ENCODE measurements at regions not wholly inside any gene's neighbourhood (a gene's known extent, or its start where the extent isn't known, plus 50 kb on each side); places are given as distances from the start of the nearest gene placed in this dataset.
"Not testable (repeated sequence)": the region's sequence is repeated elsewhere in the genome, so short reads cannot be mapped to it uniquely, and the experiment has no call there.

- peaks cover 0 to 13% (median 0%) of the 10 kb centered on the region in 11 donors for H3K9me3 Mint-ChIP-seq
- no peak for ATAC-seq
- Histone ChIP-seq H3K27ac (ENCODE audit: low read depth, low read length) (no peak overlapping the region), H3K4me3 (ENCODE audit: low read length) (no peak overlapping the region), H3K9me3 (ENCODE audit: control insufficient read depth in 2 of 3, low read length in 3 of 3) (no peaks in the 10 kb centered on the region), H3K27me3 (ENCODE audit: control insufficient read depth in 2 of 2, insufficient read depth in 2 of 2, low read length in 2 of 2) (no peaks in the 10 kb centered on the region), H3K36me3 (ENCODE audit: control insufficient read depth in 2 of 3, insufficient read depth in 3 of 3, low read length in 3 of 3) (no peaks in the 10 kb centered on the region), H3K4me1 (ENCODE audit: control insufficient read depth in 2 of 2, insufficient read depth in 2 of 2, low read length in 2 of 2) (peaks cover 19 to 42% of the 10 kb centered on the region in 2 donors)
- peak overlapping the region in 7 of 9 donors; percentile 6 to 92 (median 49) for H3K27ac Mint-ChIP-seq
- ChIA-PET POLR2A (interaction anchor here (1.0 to 7.3 kb wide), 11 partner anchors 9 to 69 kb away, joined by 3 to 66 read pairs (median 4); partner anchors contain the start of gene HBS1L), CTCF (interaction anchor here (1.0 to 1.2 kb wide), 3 partner anchors 11 to 99 kb away, joined by 3 to 4 read pairs (median 4); no protein-coding TSS in a partner anchor)
- no peak for DNase-seq
- intact Hi-C loops (cut with micrococcal nuclease) = loop anchor here in 1 of 2 donors (1.0 to 5.0 kb wide), 8 partner anchors 11 to 677 kb away; partner anchors contain the start of gene HBS1L
- peaks cover 26 to 88% (median 76%) of the 10 kb centered on the region in 7 donors for H3K4me1 Mint-ChIP-seq
- H3K27me3 Mint-ChIP-seq = peaks cover 0 to 7% (median 0%) of the 10 kb centered on the region in 5 donors
- H3K4me3 Mint-ChIP-seq = peak overlapping the region in 8 of 10 donors; percentile 7 to 83 (median 36)
- H3K36me3 Mint-ChIP-seq = peaks cover 0 to 19% (median 7%) of the 10 kb centered on the region in 5 donors
Observed at GRCh38 chr6:135114355-135115145, 59.9 kb upstream of the HBS1L start.

- no peaks in the 10 kb centered on the region for H3K27me3 ChIP-seq (ENCODE audit: control insufficient read depth in 2 of 2, insufficient read depth in 2 of 2, low read length in 2 of 2)
- intact Hi-C loops (cut with micrococcal nuclease) = loop anchor here in 1 of 2 donors (1.0 to 2.0 kb wide), 6 partner anchors 11 to 70 kb away; partner anchors contain the start of gene HBS1L
- Mint-ChIP-seq H3K4me3 (peak overlapping the region in 3 of 10 donors; percentile 39 to 83 (median 76)), H3K27ac (peak overlapping the region in 4 of 9 donors; percentile 38 to 92 (median 68)), H3K9me3 (peaks cover 0 to 13% (median 0%) of the 10 kb centered on the region in 11 donors), H3K27me3 (peaks cover 0 to 7% (median 0%) of the 10 kb centered on the region in 5 donors), H3K36me3 (peaks cover 0 to 19% (median 7%) of the 10 kb centered on the region in 5 donors), H3K4me1 (peaks cover 26 to 85% (median 74%) of the 10 kb centered on the region in 7 donors)
- CTCF ChIA-PET = interaction anchor here (1.0 kb wide), 1 partner anchor 27 kb away, joined by 4 read pairs; no protein-coding TSS in a partner anchor
- H3K9me3 ChIP-seq (ENCODE audit: control insufficient read depth in 2 of 3, low read length in 3 of 3) = no peaks in the 10 kb centered on the region
- ATAC-seq = no peak
- POLR2A ChIA-PET = interaction anchor here (1.2 to 1.5 kb wide), 3 partner anchors 17 to 27 kb away, joined by 3 to 5 read pairs (median 4); no protein-coding TSS in a partner anchor
- H3K36me3 ChIP-seq (ENCODE audit: control insufficient read depth in 2 of 3, insufficient read depth in 3 of 3, low read length in 3 of 3) = no peaks in the 10 kb centered on the region
- H3K4me1 ChIP-seq (ENCODE audit: control insufficient read depth in 2 of 2, insufficient read depth in 2 of 2, low read length in 2 of 2) = peaks cover 19 to 39% of the 10 kb centered on the region in 2 donors
- DNase-seq = no peak
- H3K4me3 ChIP-seq (ENCODE audit: low read length) = no peak overlapping the region
- H3K27ac ChIP-seq (ENCODE audit: low read depth, low read length) = no peak overlapping the region
Observed at GRCh38 chr6:135113860-135114259, 59.2 kb upstream of the HBS1L start.

GRCh38 chr6:135112951-135113350 lies 58.3 kb upstream of the HBS1L start:
- peaks cover 0 to 13% (median 0%) of the 10 kb centered on the region in 11 donors for H3K9me3 Mint-ChIP-seq
- H3K36me3 Mint-ChIP-seq = peaks cover 0 to 17% (median 6%) of the 10 kb centered on the region in 5 donors
- POLR2A ChIA-PET; H3K27ac ChIP-seq (ENCODE audit: low read depth, low read length); H3K36me3 ChIP-seq (ENCODE audit: control insufficient read depth in 2 of 3, insufficient read depth in 3 of 3, low read length in 3 of 3); DNase-seq; ATAC-seq; H3K9me3 ChIP-seq (ENCODE audit: control insufficient read depth in 2 of 3, low read length in 3 of 3); CTCF ChIA-PET; H3K27me3 Mint-ChIP-seq; H3K4me3 Mint-ChIP-seq; intact Hi-C loops (cut with micrococcal nuclease); H3K4me3 ChIP-seq (ENCODE audit: low read length); H3K27me3 ChIP-seq (ENCODE audit: control insufficient read depth in 2 of 2, insufficient read depth in 2 of 2, low read length in 2 of 2): not testable (repeated sequence)
- H3K27ac Mint-ChIP-seq = peak overlapping the region in 5 of 9 donors; percentile 18 to 84 (median 34)
- H3K4me1 Mint-ChIP-seq = peaks cover 21 to 81% (median 65%) of the 10 kb centered on the region in 7 donors
- H3K4me1 ChIP-seq (ENCODE audit: control insufficient read depth in 2 of 2, insufficient read depth in 2 of 2, low read length in 2 of 2) = peaks cover 19 to 37% of the 10 kb centered on the region in 2 donors

GRCh38 chr6:135110261-135110781 lies 55.7 kb upstream of the HBS1L start:
- DNase-seq; H3K9me3 ChIP-seq (ENCODE audit: control insufficient read depth in 2 of 3, low read length in 3 of 3); H3K27ac ChIP-seq (ENCODE audit: low read depth, low read length); ATAC-seq; H3K27me3 ChIP-seq (ENCODE audit: control insufficient read depth in 2 of 2, insufficient read depth in 2 of 2, low read length in 2 of 2); H3K4me3 ChIP-seq (ENCODE audit: low read length); H3K27me3 Mint-ChIP-seq; H3K4me3 Mint-ChIP-seq; CTCF ChIA-PET; H3K27ac Mint-ChIP-seq; H3K36me3 ChIP-seq (ENCODE audit: control insufficient read depth in 2 of 3, insufficient read depth in 3 of 3, low read length in 3 of 3); intact Hi-C loops (cut with micrococcal nuclease): not testable (repeated sequence)
- H3K4me1 ChIP-seq (ENCODE audit: control insufficient read depth in 2 of 2, insufficient read depth in 2 of 2, low read length in 2 of 2) = peaks cover 0 to 10% of the 10 kb centered on the region in 2 donors
- POLR2A ChIA-PET = interaction anchor here (0.6 to 0.9 kb wide), 2 partner anchors 9 to 62 kb away, joined by 3 read pairs; no protein-coding TSS in a partner anchor
- peaks cover 0 to 17% (median 0%) of the 10 kb centered on the region in 11 donors for H3K9me3 Mint-ChIP-seq
- peaks cover 13 to 75% (median 57%) of the 10 kb centered on the region in 7 donors for H3K4me1 Mint-ChIP-seq
- H3K36me3 Mint-ChIP-seq = peaks cover 2 to 21% (median 7%) of the 10 kb centered on the region in 5 donors

- Histone ChIP-seq H3K9me3 (ENCODE audit: control insufficient read depth in 2 of 3, low read length in 3 of 3) (no peaks in the 10 kb centered on the region), H3K36me3 (ENCODE audit: control insufficient read depth in 2 of 3, insufficient read depth in 3 of 3, low read length in 3 of 3) (no peaks in the 10 kb centered on the region), H3K27me3 (ENCODE audit: control insufficient read depth in 2 of 2, insufficient read depth in 2 of 2, low read length in 2 of 2) (no peaks in the 10 kb centered on the region), H3K4me3 (ENCODE audit: low read length) (no peak overlapping the region), H3K27ac (ENCODE audit: low read depth, low read length) (no peak overlapping the region), H3K4me1 (ENCODE audit: control insufficient read depth in 2 of 2, insufficient read depth in 2 of 2, low read length in 2 of 2) (peaks cover 1 to 11% of the 10 kb centered on the region in 2 donors)
- CTCF ChIA-PET = interaction anchor here (0.5 kb wide), 1 partner anchor 34 kb away, joined by 4 read pairs; no protein-coding TSS in a partner anchor
- POLR2A ChIA-PET = interaction anchor here (0.9 kb wide), 1 partner anchor 9 kb away, joined by 3 read pairs; no protein-coding TSS in a partner anchor
- intact Hi-C loops (cut with micrococcal nuclease) = no loop called here
- Mint-ChIP-seq H3K4me3 (no peak overlapping the region), H3K9me3 (peaks cover 0 to 17% (median 0%) of the 10 kb centered on the region in 11 donors), H3K27me3 (no peaks in the 10 kb centered on the region), H3K4me1 (peaks cover 16 to 75% (median 57%) of the 10 kb centered on the region in 7 donors), H3K36me3 (peaks cover 3 to 23% (median 7%) of the 10 kb centered on the region in 5 donors), H3K27ac (peak overlapping the region in 1 of 9 donors; percentile 21)
- no peak for ATAC-seq
- DNase-seq = no peak
Observed at GRCh38 chr6:135109761-135110160, 55.1 kb upstream of the HBS1L start.

GRCh38 chr6:135108692-135109091 lies 54.1 kb upstream of the HBS1L start:
- H3K4me1 Mint-ChIP-seq = peaks cover 19 to 77% (median 62%) of the 10 kb centered on the region in 7 donors
- peaks cover 0 to 17% (median 0%) of the 10 kb centered on the region in 11 donors for H3K9me3 Mint-ChIP-seq
- no peak for ATAC-seq
- no peaks in the 10 kb centered on the region for H3K36me3 ChIP-seq (ENCODE audit: control insufficient read depth in 2 of 3, insufficient read depth in 3 of 3, low read length in 3 of 3)
- POLR2A ChIA-PET = no interaction called here
- no peaks in the 10 kb centered on the region for H3K9me3 ChIP-seq (ENCODE audit: control insufficient read depth in 2 of 3, low read length in 3 of 3)
- H3K4me1 ChIP-seq (ENCODE audit: control insufficient read depth in 2 of 2, insufficient read depth in 2 of 2, low read length in 2 of 2) = peaks cover 10 to 20% of the 10 kb centered on the region in 2 donors
- no peaks in the 10 kb centered on the region for H3K27me3 ChIP-seq (ENCODE audit: control insufficient read depth in 2 of 2, insufficient read depth in 2 of 2, low read length in 2 of 2)
- H3K27ac Mint-ChIP-seq = no peak overlapping the region
- intact Hi-C loops (cut with micrococcal nuclease) = no loop called here
- CTCF ChIA-PET = no interaction called here
- no peak overlapping the region for H3K4me3 Mint-ChIP-seq
- H3K4me3 ChIP-seq (ENCODE audit: low read length) = no peak overlapping the region
- H3K27ac ChIP-seq (ENCODE audit: low read depth, low read length) = no peak overlapping the region
- peaks cover 3 to 25% (median 7%) of the 10 kb centered on the region in 5 donors for H3K36me3 Mint-ChIP-seq
- DNase-seq = no peak
- no peaks in the 10 kb centered on the region for H3K27me3 Mint-ChIP-seq

Data from naive thymus-derived CD4-positive, alpha-beta T cell (primary cell).